HCT116 (cell line): ENCODE measurements at regions not wholly inside any gene's neighbourhood (a gene's known extent, or its start where the extent isn't known, plus 50 kb on each side); places are given as distances from the start of the nearest gene placed in this dataset.

Experiments used
- ATAC-seq: fragments of 200-7000 bp; cut with Tn5 transposase; 2 replicates; pipeline ENCODE4 v1.9.1; 2020; ENCODE audit warnings: mild to moderate bottlenecking, moderate library complexity
- BruUV-seq: library from RNA; stranded (reverse); fragments of 400-500 nt; replicated peaks from 2 replicates; lab custom pipeline; 2021; lab: Mats Ljungman, UMichigan
- CTCF ChIA-PET: fragments of 300-600 bp; sonication (Branson Sonifier 250); formaldehyde crosslinking; loops from one replicate; lab custom pipeline; 2021; ENCODE audit warnings: antibody characterized with exemption; lab: Charles Lee
- POLR2A ChIA-PET: fragments of 300-600, 350-600 bp; sonication (Branson Sonifier 250); formaldehyde crosslinking; loops from one replicate; lab custom pipeline; 2021; ENCODE audit warnings: antibody characterized with exemption; lab: Charles Lee
- RAD21 ChIA-PET, 2 experiments: fragments of 300-600 bp; sonication (Branson Sonifier 250); formaldehyde crosslinking; loops; one replicate each; lab custom pipeline; 2023; ENCODE audit warnings: low total read pairs in 2 of 2; ENCODE audit not compliant: uncharacterized antibody in 2 of 2, unreplicated experiment in 2 of 2, low non-redundant PET in 1 of 2; lab: Charles Lee
- DNase-seq: peaks from one replicate; pipeline ENCODE4 v3.0.0-alpha.2; 2010; ENCODE audit warnings: low read depth, low spot score
- H2AFZ ChIP-seq: fragments of 200-600 bp; shearing (Covaris generic), sonication (generic); 2 replicates; pipeline ENCODE4 v1.6.1; 2017; ENCODE audit warnings: low read depth, mixed run types, mixed read lengths, antibody characterized with exemption, low read length; ENCODE audit not compliant: poor library complexity, severe bottlenecking
- H3K27ac ChIP-seq: 2 replicates; pipeline ENCODE4 v1.5.1; 2012; ENCODE audit warnings: low read depth, low read length
- H3K27me3 ChIP-seq: fragments of 200-600 bp; sonication (generic); 2 replicates; pipeline ENCODE4 v1.6.1; 2016; ENCODE audit warnings: mixed run types, low read length, mixed read lengths; ENCODE audit not compliant: insufficient read depth
- H3K36me3 ChIP-seq, 2 experiments: fragments of 200-500 bp in 1 of 2; fragments of 200-600 bp in 1 of 2; sonication (Bioruptor generic) in 1 of 2; sonication (generic) in 1 of 2; 2 replicates each; pipeline versions ENCODE4 v1.5.1 to v1.6.1; 2014 to 2016; ENCODE audit warnings: low read length in 2 of 2, inconsistent platforms in 1 of 2, mixed read lengths in 1 of 2, mixed run types in 1 of 2; ENCODE audit not compliant: insufficient read depth in 2 of 2, control insufficient read depth in 1 of 2
- H3K4me1 ChIP-seq, 2 experiments: fragments of 200-600 bp in 1 of 2; sonication (generic) in 1 of 2; 2 replicates each; pipeline versions ENCODE4 v1.5.1 to v1.6.1; 2012 to 2017; ENCODE audit warnings: low read length in 2 of 2, inconsistent platforms in 1 of 2, mild to moderate bottlenecking in 1 of 2, mixed read lengths in 1 of 2, mixed run types in 1 of 2, moderate library complexity in 1 of 2; ENCODE audit not compliant: insufficient read depth in 2 of 2, control insufficient read depth in 1 of 2
- H3K4me2 ChIP-seq: fragments of 200-600 bp; sonication (generic); 2 replicates; pipeline ENCODE4 v1.6.1; 2017; ENCODE audit warnings: mixed run types, low read length, mixed read lengths
- H3K4me3 ChIP-seq, 2 experiments: fragments of 200-600 bp in 1 of 2; sonication (generic) in 1 of 2; replicated peaks in 1 of 2; 2 replicates each; pipeline ENCODE4 v1.5.1; 2011 to 2016; ENCODE audit warnings: low read length in 2 of 2, control low read depth in 1 of 2, low read depth in 1 of 2, mild to moderate bottlenecking in 1 of 2, mixed read lengths in 1 of 2, mixed run types in 1 of 2
- H3K79me2 ChIP-seq: fragments of 200-600 bp; sonication (generic); 2 replicates; pipeline ENCODE4 v1.6.1; 2017; ENCODE audit warnings: mild to moderate bottlenecking, mixed run types, low read length, moderate library complexity, mixed read lengths; ENCODE audit not compliant: insufficient read depth
- H3K9ac ChIP-seq: fragments of 200-600 bp; sonication (generic); 2 replicates; pipeline ENCODE4 v1.6.1; 2016; ENCODE audit warnings: low read length, mixed read lengths
- H3K9me2 ChIP-seq: fragments of 200-600 bp; sonication (generic), shearing (Covaris generic); 2 replicates; pipeline ENCODE4 v1.6.1; 2017; ENCODE audit warnings: mixed run types, mild to moderate bottlenecking, moderate library complexity; ENCODE audit not compliant: insufficient read depth
- H3K9me3 ChIP-seq, 2 experiments: fragments of 200-500 bp in 1 of 2; fragments of 200-600 bp in 1 of 2; sonication (Bioruptor generic) in 1 of 2; sonication (generic) in 1 of 2; 2 replicates each; pipeline ENCODE4 v1.6.1; 2014 to 2017; ENCODE audit warnings: low read length in 2 of 2, mixed read lengths in 2 of 2, inconsistent platforms in 1 of 2, low read depth in 1 of 2, mild to moderate bottlenecking in 1 of 2, mixed run types in 1 of 2, moderate library complexity in 1 of 2; ENCODE audit not compliant: control insufficient read depth in 1 of 2, insufficient read depth in 1 of 2
- H4K20me1 ChIP-seq: fragments of 200-600 bp; sonication (generic), shearing (Covaris generic); 2 replicates; pipeline ENCODE4 v1.6.1; 2017; ENCODE audit warnings: mixed run types, mild to moderate bottlenecking, moderate library complexity; ENCODE audit not compliant: insufficient read depth
- CBX3 ChIP-seq: IDR thresholded peaks from 2 replicates; pipeline ENCODE4 v1.6.1; 2012; ENCODE audit warnings: low read depth
- JUND ChIP-seq: IDR thresholded peaks from 2 replicates; pipeline ENCODE4 v1.6.1; 2012
- POLR2AphosphoS5 ChIP-seq: IDR thresholded peaks from 2 replicates; pipeline ENCODE4 v1.6.1; 2011; ENCODE audit warnings: mild to moderate bottlenecking, low read depth, low read length, moderate library complexity
- TCF7L2 ChIP-seq: IDR thresholded peaks from 2 replicates; pipeline ENCODE4 v1.7.0; 2011; ENCODE audit warnings: borderline replicate concordance, inconsistent platforms; ENCODE audit not compliant: insufficient read depth, insufficient read length; ENCODE audit errors: extremely low read depth
- YY1 ChIP-seq: IDR thresholded peaks from 2 replicates; pipeline ENCODE4 v1.6.1; 2011; ENCODE audit warnings: low read length, low read depth, moderate library complexity, mild to moderate bottlenecking; ENCODE audit not compliant: insufficient replicate concordance; ENCODE audit errors: extremely low read depth
- ZFX ChIP-seq: fragments of 450-650 bp; IDR thresholded peaks from 2 replicates; pipeline ENCODE4 v1.6.1; 2017
- intact Hi-C: fragments of 100-400 bp; cut with micrococcal nuclease; formaldehyde crosslinking; loops from 2 replicates; pipeline ENCODE4 v1.10.0; 2022
- TF ChIP-seq, protein P1 (sequence below): IDR thresholded peaks from 2 replicates; pipeline ENCODE4 v1.6.1; 2012; ENCODE audit warnings: low read depth

DNA sequence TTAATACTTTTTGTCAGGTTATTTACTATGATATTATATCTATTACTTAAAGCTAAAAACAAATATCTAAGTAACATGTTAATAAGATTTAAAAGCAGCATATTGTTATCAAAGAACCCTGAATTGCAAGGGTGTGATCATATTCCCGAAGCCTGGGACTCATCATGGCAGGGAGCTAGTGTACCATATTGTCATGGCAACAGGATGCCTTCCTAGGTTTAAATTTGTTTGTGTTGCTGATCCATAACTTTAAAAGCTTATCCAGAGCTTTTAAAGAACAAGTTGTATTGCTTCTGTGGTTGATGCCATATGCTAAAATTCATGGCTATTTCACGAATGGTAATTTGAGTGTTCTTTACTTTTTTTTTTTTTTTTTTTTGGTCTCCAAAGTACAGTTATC, 500.5 kb downstream of the NAV3 start:
- Histone ChIP-seq H3K4me2 (no peak overlapping the region), H3K4me3 (no peak overlapping the region), H4K20me1 (no peaks in the 10 kb centered on the region), H3K9ac (no peak overlapping the region), H2AFZ (no peak overlapping the region), H3K27me3 (no peaks in the 10 kb centered on the region), H3K9me2 (no peaks in the 10 kb centered on the region), H3K79me2 (no peaks in the 10 kb centered on the region), H3K4me1 (no peaks in the 10 kb centered on the region), H3K27ac (no peak overlapping the region), H3K36me3 (no peaks in the 10 kb centered on the region), H3K9me3 (no peaks in the 10 kb centered on the region)
- TF ChIP-seq, protein P1, sequence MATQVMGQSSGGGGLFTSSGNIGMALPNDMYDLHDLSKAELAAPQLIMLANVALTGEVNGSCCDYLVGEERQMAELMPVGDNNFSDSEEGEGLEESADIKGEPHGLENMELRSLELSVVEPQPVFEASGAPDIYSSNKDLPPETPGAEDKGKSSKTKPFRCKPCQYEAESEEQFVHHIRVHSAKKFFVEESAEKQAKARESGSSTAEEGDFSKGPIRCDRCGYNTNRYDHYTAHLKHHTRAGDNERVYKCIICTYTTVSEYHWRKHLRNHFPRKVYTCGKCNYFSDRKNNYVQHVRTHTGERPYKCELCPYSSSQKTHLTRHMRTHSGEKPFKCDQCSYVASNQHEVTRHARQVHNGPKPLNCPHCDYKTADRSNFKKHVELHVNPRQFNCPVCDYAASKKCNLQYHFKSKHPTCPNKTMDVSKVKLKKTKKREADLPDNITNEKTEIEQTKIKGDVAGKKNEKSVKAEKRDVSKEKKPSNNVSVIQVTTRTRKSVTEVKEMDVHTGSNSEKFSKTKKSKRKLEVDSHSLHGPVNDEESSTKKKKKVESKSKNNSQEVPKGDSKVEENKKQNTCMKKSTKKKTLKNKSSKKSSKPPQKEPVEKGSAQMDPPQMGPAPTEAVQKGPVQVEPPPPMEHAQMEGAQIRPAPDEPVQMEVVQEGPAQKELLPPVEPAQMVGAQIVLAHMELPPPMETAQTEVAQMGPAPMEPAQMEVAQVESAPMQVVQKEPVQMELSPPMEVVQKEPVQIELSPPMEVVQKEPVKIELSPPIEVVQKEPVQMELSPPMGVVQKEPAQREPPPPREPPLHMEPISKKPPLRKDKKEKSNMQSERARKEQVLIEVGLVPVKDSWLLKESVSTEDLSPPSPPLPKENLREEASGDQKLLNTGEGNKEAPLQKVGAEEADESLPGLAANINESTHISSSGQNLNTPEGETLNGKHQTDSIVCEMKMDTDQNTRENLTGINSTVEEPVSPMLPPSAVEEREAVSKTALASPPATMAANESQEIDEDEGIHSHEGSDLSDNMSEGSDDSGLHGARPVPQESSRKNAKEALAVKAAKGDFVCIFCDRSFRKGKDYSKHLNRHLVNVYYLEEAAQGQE: no peak
- ATAC-seq (no peak), DNase-seq (no peak)
- no TSS peak for BruUV-seq
- RAD21 ChIA-PET: no interaction called here
- intact Hi-C loops: no loop called here
- CTCF ChIA-PET: no interaction called here
- POLR2A ChIA-PET: no interaction called here

DNA sequence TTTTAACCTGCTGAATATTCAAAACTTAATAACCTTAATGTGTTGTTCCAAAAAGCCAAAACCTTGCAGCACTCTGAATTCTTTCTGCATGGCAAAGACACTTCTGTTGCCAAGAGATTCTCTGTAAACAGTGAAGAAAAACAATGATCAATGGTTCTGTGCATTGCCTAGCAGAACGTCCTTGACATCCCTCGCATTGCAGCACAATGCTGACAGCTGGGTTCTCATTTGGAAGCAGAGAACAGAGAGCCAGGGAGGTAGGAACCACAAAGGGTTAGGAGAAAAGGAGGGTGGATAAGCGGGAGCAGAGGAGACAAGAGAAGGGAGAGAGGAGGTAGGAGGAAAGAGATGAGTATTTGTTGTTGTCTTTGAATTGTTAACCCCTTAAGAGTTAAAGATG, 501.1 kb downstream of the NAV3 start:
- TF ChIP-seq POLR2AphosphoS5 (no peak), JUND (no peak), YY1 (no peak), ZFX (no peak), TCF7L2 (no peak), CBX3 (no peak)
- TF ChIP-seq, protein P1: no peak
- TF ChIP-seq, all 23 proteins: peak for 0
- Histone ChIP-seq H3K4me1 (no peaks in the 10 kb centered on the region), H3K9me3 (no peaks in the 10 kb centered on the region), H3K4me2 (no peak overlapping the region), H3K27me3 (no peaks in the 10 kb centered on the region), H3K27ac (no peak overlapping the region), H3K9me2 (no peaks in the 10 kb centered on the region), H2AFZ (no peak overlapping the region), H3K36me3 (no peaks in the 10 kb centered on the region), H3K4me3 (no peak overlapping the region), H3K9ac (no peak overlapping the region), H4K20me1 (no peaks in the 10 kb centered on the region), H3K79me2 (no peaks in the 10 kb centered on the region)
- intact Hi-C loops: no loop called here
- ChIA-PET POLR2A (no interaction called here), RAD21 (no interaction called here), CTCF (no interaction called here)
- BruUV-seq: no TSS peak
- DNase-seq (no peak), ATAC-seq (no peak)
